ENCODE measurements at regions not wholly inside any gene's neighbourhood (a gene's known extent, or its start where the extent isn't known, plus 50 kb on each side); places are given as distances from the start of the nearest gene placed in this dataset.
A peak's percentile ranks its signal among the peaks of the same experiment; 100 is the strongest.

GRCh38 chr22:46055911-46056545 is 79.1 kb upstream of the WNT7B start:
- Mint-ChIP-seq H3K4me3 (peak overlapping the region in 1 of 3 experiments; percentile 61), H3K9me3 (no peaks in the 10 kb centered on the region), H3K4me1 (peaks cover 42% of the 10 kb centered on the region), H3K27ac (peak overlapping the region; percentile 33 to 99 (median 83)), H3K36me3 (ENCODE audit: low read depth) (no peaks in the 10 kb centered on the region), H3K27me3 (ENCODE audit: low read depth) (no peaks in the 10 kb centered on the region)
- no peak for TF ChIP-seq CTCF (IDR thresholded peaks at IDR 0.05; ENCODE audit: unreplicated experiment in 3 of 3)

- no peaks in the 10 kb centered on the region for H3K36me3 Mint-ChIP-seq (ENCODE audit: low read depth)
- peak overlapping the region; percentile 33 to 99 (median 83) for H3K27ac Mint-ChIP-seq
- H3K4me1 Mint-ChIP-seq: peaks cover 42% of the 10 kb centered on the region
- no peak for TF ChIP-seq CTCF (IDR thresholded peaks at IDR 0.05; ENCODE audit: unreplicated experiment in 3 of 3)
- H3K27me3 Mint-ChIP-seq (ENCODE audit: low read depth): no peaks in the 10 kb centered on the region
- H3K4me3 Mint-ChIP-seq: peak overlapping the region in 1 of 3 experiments; percentile 61
- H3K9me3 Mint-ChIP-seq: no peaks in the 10 kb centered on the region
Measured at GRCh38 chr22:46056546-46057245, 79.7 kb upstream of the WNT7B start.

- Mint-ChIP-seq H3K9me3 (no peaks in the 10 kb centered on the region), H3K36me3 (ENCODE audit: low read depth) (no peaks in the 10 kb centered on the region), H3K4me3 (no peak overlapping the region), H3K27me3 (ENCODE audit: low read depth) (peaks cover 4% of the 10 kb centered on the region), H3K4me1 (peaks cover 42% of the 10 kb centered on the region), H3K27ac (peak overlapping the region in 2 of 3 experiments; percentile 83 to 99)
- no peak for TF ChIP-seq CTCF (IDR thresholded peaks at IDR 0.05; ENCODE audit: unreplicated experiment in 3 of 3)
Measured at GRCh38 chr22:46057246-46058090, 80.5 kb upstream of the WNT7B start.

- peaks cover 38% of the 10 kb centered on the region for H3K4me1 Mint-ChIP-seq
- peak overlapping the region in 2 of 3 experiments; percentile 52 to 99 for H3K27ac Mint-ChIP-seq
- TF ChIP-seq CTCF (IDR thresholded peaks at IDR 0.05; ENCODE audit: unreplicated experiment in 3 of 3): no peak
- H3K9me3 Mint-ChIP-seq: no peaks in the 10 kb centered on the region
- no peaks in the 10 kb centered on the region for H3K36me3 Mint-ChIP-seq (ENCODE audit: low read depth)
- H3K4me3 Mint-ChIP-seq: no peak overlapping the region
- peaks cover 10% of the 10 kb centered on the region for H3K27me3 Mint-ChIP-seq (ENCODE audit: low read depth)
Measured at GRCh38 chr22:46058091-46058420, 81.1 kb upstream of the WNT7B start.

- H3K9me3 Mint-ChIP-seq: no peaks in the 10 kb centered on the region
- no peak overlapping the region for H3K4me3 Mint-ChIP-seq
- peaks cover 34% of the 10 kb centered on the region for H3K4me1 Mint-ChIP-seq
- no peak for TF ChIP-seq CTCF (IDR thresholded peaks at IDR 0.05; ENCODE audit: unreplicated experiment in 3 of 3)
- peaks cover 16% of the 10 kb centered on the region for H3K27me3 Mint-ChIP-seq (ENCODE audit: low read depth)
- peak overlapping the region in 2 of 3 experiments; percentile 53 to 99 for H3K27ac Mint-ChIP-seq
- no peaks in the 10 kb centered on the region for H3K36me3 Mint-ChIP-seq (ENCODE audit: low read depth)
Measured at GRCh38 chr22:46058591-46059519, 81.9 kb upstream of the WNT7B start.

All from nephron (organoid).